AG09309 (cell line): ENCODE measurements at regions not wholly inside any gene's neighbourhood (a gene's known extent, or its start where the extent isn't known, plus 50 kb on each side); places are given as distances from the start of the nearest gene placed in this dataset.

Source experiments
- DNase-seq: peaks from one replicate; pipeline ENCODE4 v3.0.0-alpha.2; 2010; ENCODE audit warnings: low read depth
- H3K4me3 ChIP-seq: 2 replicates; pipeline ENCODE4 v1.5.1; 2011; ENCODE audit warnings: mild to moderate bottlenecking, low read depth, low read length, moderate library complexity; ENCODE audit not compliant: control insufficient read depth
- CTCF ChIP-seq: IDR thresholded peaks from 2 replicates; pipeline ENCODE4 v1.5.1; 2011; ENCODE audit warnings: mild to moderate bottlenecking, low read depth, low read length, inconsistent platforms; ENCODE audit not compliant: insufficient read depth, control insufficient read depth; ENCODE audit errors: missing control alignments

- no peak for DNase-seq
- H3K4me3 ChIP-seq = no peak overlapping the region
- no peak for TF ChIP-seq CTCF
These were observed 416.4 kb downstream of the TCERG1L start for GRCh38 chr10:130895161-130895560.

- DNase-seq = no peak
- TF ChIP-seq CTCF = no peak
- no peak overlapping the region for H3K4me3 ChIP-seq
These were observed 413.7 kb downstream of the TCERG1L start for GRCh38 chr10:130897815-130898214.

GRCh38 chr10:130898381-130898780 lies 413.1 kb downstream of the TCERG1L start:
- no peak for TF ChIP-seq CTCF
- no peak overlapping the region for H3K4me3 ChIP-seq
- DNase-seq = no peak

GRCh38 chr10:130899856-130900255 lies 411.7 kb downstream of the TCERG1L start:
- H3K4me3 ChIP-seq = no peak overlapping the region
- DNase-seq = no peak
- TF ChIP-seq CTCF = no peak

- no peak for DNase-seq
- TF ChIP-seq CTCF = no peak
- no peak overlapping the region for H3K4me3 ChIP-seq
These were observed 410.9 kb downstream of the TCERG1L start for GRCh38 chr10:130900441-130901160.

GRCh38 chr10:130901311-130902165 lies 410.0 kb downstream of the TCERG1L start:
- TF ChIP-seq CTCF = no peak
- no peak overlapping the region for H3K4me3 ChIP-seq
- DNase-seq = no peak
